ENCODE measurements at regions not wholly inside any gene's neighbourhood (a gene's known extent, or its start where the extent isn't known, plus 50 kb on each side); places are given as distances from the start of the nearest gene placed in this dataset.
"Not testable (repeated sequence)": the region's sequence is repeated elsewhere in the genome, so short reads cannot be mapped to it uniquely, and the experiment has no call there.

- no peak for DNase-seq
- no peaks in the 10 kb centered on the region for H3K27me3 ChIP-seq
- H3K27ac ChIP-seq: no peak overlapping the region
- no peaks in the 10 kb centered on the region for H3K9me3 ChIP-seq
- TF ChIP-seq POLR2A (IDR thresholded peaks at IDR 0.05): no peak
- TF ChIP-seq, protein P1, sequence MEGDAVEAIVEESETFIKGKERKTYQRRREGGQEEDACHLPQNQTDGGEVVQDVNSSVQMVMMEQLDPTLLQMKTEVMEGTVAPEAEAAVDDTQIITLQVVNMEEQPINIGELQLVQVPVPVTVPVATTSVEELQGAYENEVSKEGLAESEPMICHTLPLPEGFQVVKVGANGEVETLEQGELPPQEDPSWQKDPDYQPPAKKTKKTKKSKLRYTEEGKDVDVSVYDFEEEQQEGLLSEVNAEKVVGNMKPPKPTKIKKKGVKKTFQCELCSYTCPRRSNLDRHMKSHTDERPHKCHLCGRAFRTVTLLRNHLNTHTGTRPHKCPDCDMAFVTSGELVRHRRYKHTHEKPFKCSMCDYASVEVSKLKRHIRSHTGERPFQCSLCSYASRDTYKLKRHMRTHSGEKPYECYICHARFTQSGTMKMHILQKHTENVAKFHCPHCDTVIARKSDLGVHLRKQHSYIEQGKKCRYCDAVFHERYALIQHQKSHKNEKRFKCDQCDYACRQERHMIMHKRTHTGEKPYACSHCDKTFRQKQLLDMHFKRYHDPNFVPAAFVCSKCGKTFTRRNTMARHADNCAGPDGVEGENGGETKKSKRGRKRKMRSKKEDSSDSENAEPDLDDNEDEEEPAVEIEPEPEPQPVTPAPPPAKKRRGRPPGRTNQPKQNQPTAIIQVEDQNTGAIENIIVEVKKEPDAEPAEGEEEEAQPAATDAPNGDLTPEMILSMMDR (IDR thresholded peaks at IDR 0.05): no peak
- H3K4me3 ChIP-seq: no peak overlapping the region
- H3K4me1 ChIP-seq: no peaks in the 10 kb centered on the region
- intact Hi-C loops (cut with DNase I; ENCODE audit: low total_unique reads): no loop called here
- no peaks in the 10 kb centered on the region for H3K36me3 ChIP-seq (ENCODE audit: low read depth, missing control alignments)
These were observed 1068.3 kb upstream of the EDIL3 start for GRCh38 chr5:85453026-85453349.

DNA sequence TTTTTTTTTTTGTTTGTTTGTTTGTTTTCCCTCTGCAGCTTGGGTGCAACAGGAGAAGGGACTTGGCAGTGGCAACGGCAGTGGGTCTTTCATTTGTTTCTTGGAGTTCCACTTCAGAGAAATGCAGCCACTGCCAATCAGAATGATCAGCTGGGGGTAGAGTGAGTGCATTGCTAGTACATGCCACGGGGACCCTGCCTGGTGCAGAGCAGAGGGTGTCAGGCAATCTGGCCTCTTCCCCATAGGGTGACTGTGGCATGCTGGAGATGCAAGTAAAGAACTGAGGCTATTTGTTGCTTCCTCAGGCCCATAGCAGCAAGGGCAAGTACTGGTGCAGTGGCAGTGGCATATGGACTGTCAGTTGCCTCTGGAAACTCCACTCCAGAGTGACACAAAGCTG lies 1073.6 kb upstream of the EDIL3 start:
- H3K27ac ChIP-seq: no peak overlapping the region
- DNase-seq: no peak
- no peaks in the 10 kb centered on the region for H3K27me3 ChIP-seq
- no peaks in the 10 kb centered on the region for H3K36me3 ChIP-seq (ENCODE audit: low read depth, missing control alignments)
- no peak overlapping the region for H3K4me3 ChIP-seq
- 72 to 81% methylated on average over 2 of the region's 2 CpGs for WGBS, 2 donors
- H3K9me3 ChIP-seq: no peaks in the 10 kb centered on the region
- H3K4me1 ChIP-seq: no peaks in the 10 kb centered on the region
- intact Hi-C loops (cut with DNase I; ENCODE audit: low total_unique reads): no loop called here
- TF ChIP-seq POLR2A (IDR thresholded peaks at IDR 0.05): no peak
- TF ChIP-seq, protein P1 (IDR thresholded peaks at IDR 0.05): no peak

DNA sequence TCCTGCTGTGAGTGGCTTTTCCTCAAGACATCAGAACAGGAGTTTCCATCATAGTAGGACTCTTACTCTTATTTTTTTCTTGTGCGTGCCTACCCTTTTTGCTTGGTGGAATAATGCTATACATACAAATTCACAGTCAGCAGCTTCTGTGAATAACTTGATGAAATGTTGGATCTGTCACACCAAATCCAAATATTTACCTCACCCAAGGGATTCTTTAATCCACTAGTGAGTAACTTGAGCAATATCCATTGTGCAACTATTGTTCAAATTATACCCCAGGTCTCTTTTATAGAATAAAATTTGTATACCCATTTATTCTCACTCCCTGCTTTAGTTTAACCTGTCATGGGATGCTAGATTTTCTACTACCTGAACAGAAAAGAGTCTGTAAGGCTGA lies 1078.3 kb upstream of the EDIL3 start:
- no peak for DNase-seq
- 96 to 97% methylated on average over 1 of the region's 1 CpG for WGBS, 2 donors
- H3K4me1 ChIP-seq: no peaks in the 10 kb centered on the region
- TF ChIP-seq, protein P1 (IDR thresholded peaks at IDR 0.05): no peak
- TF ChIP-seq POLR2A (IDR thresholded peaks at IDR 0.05): no peak
- H3K36me3 ChIP-seq (ENCODE audit: low read depth, missing control alignments): no peaks in the 10 kb centered on the region
- H3K27me3 ChIP-seq: no peaks in the 10 kb centered on the region
- H3K9me3 ChIP-seq: no peaks in the 10 kb centered on the region
- no peak overlapping the region for H3K4me3 ChIP-seq
- intact Hi-C loops (cut with DNase I; ENCODE audit: low total_unique reads): no loop called here
- no peak overlapping the region for H3K27ac ChIP-seq

- no peaks in the 10 kb centered on the region for H3K4me1 ChIP-seq
- no peak overlapping the region for H3K27ac ChIP-seq
- intact Hi-C loops (cut with DNase I; ENCODE audit: low total_unique reads): no loop called here
- H3K36me3 ChIP-seq (ENCODE audit: low read depth, missing control alignments): no peaks in the 10 kb centered on the region
- no peaks in the 10 kb centered on the region for H3K27me3 ChIP-seq
- TF ChIP-seq, protein P1 (IDR thresholded peaks at IDR 0.05): no peak
- H3K4me3 ChIP-seq: no peak overlapping the region
- WGBS, 2 donors: 73 to 74% methylated on average over 1 of the region's 1 CpG
- no peak for DNase-seq
- no peaks in the 10 kb centered on the region for H3K9me3 ChIP-seq
These were observed 1081.7 kb upstream of the EDIL3 start for GRCh38 chr5:85466423-85466822.

DNA sequence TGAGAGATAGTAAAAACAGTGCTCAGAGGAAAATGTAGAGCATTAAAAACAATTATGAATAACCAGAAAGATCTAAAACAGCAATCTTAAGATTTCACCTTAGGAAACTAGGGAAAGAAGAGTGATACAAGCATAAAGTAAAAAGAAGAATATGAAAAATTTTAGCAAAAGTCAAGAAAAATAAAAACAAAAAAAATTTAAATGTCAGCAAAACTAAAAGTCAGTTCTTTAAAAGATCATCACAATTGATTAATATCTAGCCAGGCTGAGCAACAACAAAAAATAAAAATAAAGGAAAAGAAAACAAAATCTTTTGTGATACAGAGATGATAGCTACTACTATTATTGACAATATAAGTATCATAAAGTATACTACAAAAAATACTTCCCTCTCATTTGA lies 1088.1 kb upstream of the EDIL3 start:
- no peak for DNase-seq
- intact Hi-C loops (cut with DNase I; ENCODE audit: low total_unique reads): no loop called here
- Histone ChIP-seq H3K27me3 (no peaks in the 10 kb centered on the region), H3K4me3 (no peak overlapping the region), H3K4me1 (no peaks in the 10 kb centered on the region), H3K27ac (no peak overlapping the region), H3K36me3 (ENCODE audit: low read depth, missing control alignments) (no peaks in the 10 kb centered on the region), H3K9me3 (no peaks in the 10 kb centered on the region)
- TF ChIP-seq POLR2A (IDR thresholded peaks at IDR 0.05): no peak
- TF ChIP-seq, protein P1 (IDR thresholded peaks at IDR 0.05): no peak

DNA sequence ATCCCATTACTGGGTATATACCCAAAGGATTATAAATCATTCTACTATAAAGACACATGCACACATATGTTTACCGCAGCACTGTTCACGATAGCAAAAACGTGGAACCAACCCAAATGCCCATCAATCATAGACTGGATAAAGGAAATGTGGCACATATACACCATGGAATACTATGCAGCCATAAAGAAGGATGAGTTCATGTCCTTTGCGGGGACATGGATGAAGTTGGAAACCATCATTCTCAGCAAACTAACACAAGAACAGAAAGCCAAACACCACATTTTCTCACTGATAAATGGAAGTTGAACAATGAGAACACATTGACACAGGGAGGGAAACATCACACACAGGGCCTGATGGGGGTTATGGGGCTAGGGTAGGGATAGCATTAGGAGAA lies 1090.5 kb upstream of the EDIL3 start:
- H3K27me3 ChIP-seq; H3K9me3 ChIP-seq; H3K4me1 ChIP-seq; H3K27ac ChIP-seq; H3K36me3 ChIP-seq (ENCODE audit: low read depth, missing control alignments); H3K4me3 ChIP-seq; DNase-seq; intact Hi-C loops (cut with DNase I; ENCODE audit: low total_unique reads): not testable (repeated sequence)
- WGBS, 2 donors: 85 to 91% methylated on average over 4 of the region's 4 CpGs
